ENCODE measurements at regions not wholly inside any gene's neighbourhood (a gene's known extent, or its start where the extent isn't known, plus 50 kb on each side); places are given as distances from the start of the nearest gene placed in this dataset.

- Histone ChIP-seq H3K4me1 (no peaks in the 10 kb centered on the region), H3K27me3 (no peaks in the 10 kb centered on the region), H3K9me3 (no peaks in the 10 kb centered on the region), H3K4me3 (no peak overlapping the region), H3K27ac (no peak overlapping the region), H3K36me3 (no peaks in the 10 kb centered on the region)
- no peak for DNase-seq (ENCODE audit: low spot score in 2 of 2)
- intact Hi-C loops (cut with DNase I) = no loop called here
- no peak for TF ChIP-seq CTCF (IDR thresholded peaks at IDR 0.05)
These were observed 217.9 kb upstream of the RPL38 start for GRCh38 chr17:73985466-73986015.

- H3K36me3 ChIP-seq = no peaks in the 10 kb centered on the region
- DNase-seq (ENCODE audit: low spot score in 2 of 2) = no peak
- no peak for TF ChIP-seq CTCF (IDR thresholded peaks at IDR 0.05)
- H3K4me1 ChIP-seq = no peaks in the 10 kb centered on the region
- H3K4me3 ChIP-seq = no peak overlapping the region
- intact Hi-C loops (cut with DNase I) = no loop called here
- no peaks in the 10 kb centered on the region for H3K27me3 ChIP-seq
- H3K9me3 ChIP-seq = no peaks in the 10 kb centered on the region
- H3K27ac ChIP-seq = no peak overlapping the region
These were observed 216.8 kb upstream of the RPL38 start for GRCh38 chr17:73986641-73987177.

- no peak for DNase-seq (ENCODE audit: low spot score in 2 of 2)
- Histone ChIP-seq H3K27me3 (no peaks in the 10 kb centered on the region), H3K9me3 (no peaks in the 10 kb centered on the region), H3K36me3 (no peaks in the 10 kb centered on the region), H3K4me3 (no peak overlapping the region), H3K4me1 (no peaks in the 10 kb centered on the region), H3K27ac (no peak overlapping the region)
- no peak for TF ChIP-seq CTCF (IDR thresholded peaks at IDR 0.05)
- intact Hi-C loops (cut with DNase I) = no loop called here
These were observed 216.1 kb upstream of the RPL38 start for GRCh38 chr17:73987395-73987794.

GRCh38 chr17:73987845-73988509 is 215.5 kb upstream of the RPL38 start:
- intact Hi-C loops (cut with DNase I) = no loop called here
- Histone ChIP-seq H3K27me3 (no peaks in the 10 kb centered on the region), H3K36me3 (no peaks in the 10 kb centered on the region), H3K9me3 (no peaks in the 10 kb centered on the region), H3K4me3 (no peak overlapping the region), H3K27ac (no peak overlapping the region), H3K4me1 (no peaks in the 10 kb centered on the region)
- DNase-seq (ENCODE audit: low spot score in 2 of 2) = no peak
- TF ChIP-seq CTCF (IDR thresholded peaks at IDR 0.05) = no peak

- no peak for TF ChIP-seq CTCF (IDR thresholded peaks at IDR 0.05)
- Histone ChIP-seq H3K27ac (no peak overlapping the region), H3K36me3 (no peaks in the 10 kb centered on the region), H3K4me3 (no peak overlapping the region), H3K4me1 (no peaks in the 10 kb centered on the region), H3K9me3 (no peaks in the 10 kb centered on the region), H3K27me3 (no peaks in the 10 kb centered on the region)
- no peak for DNase-seq (ENCODE audit: low spot score in 2 of 2)
- intact Hi-C loops (cut with DNase I) = no loop called here
These were observed 213.8 kb upstream of the RPL38 start for GRCh38 chr17:73989671-73990070.
